Ovary (tissue), 7 donors: ENCODE measurements at regions not wholly inside any gene's neighbourhood (a gene's known extent, or its start where the extent isn't known, plus 50 kb on each side); places are given as distances from the start of the nearest gene placed in this dataset.

ENCODE experiments used
- DNase-seq, 5 donors: peaks; one replicate each; pipeline ENCODE4 v3.0.0-alpha.2; 2019 to 2020
- H3K27ac ChIP-seq, 2 donors: fragments of 200-600 bp; one replicate each; pipeline versions ENCODE4 v1.5.1 to v1.8.0; 2019 to 2022
- H3K27me3 ChIP-seq: fragments of 200-600 bp; one replicate; pipeline ENCODE4 v1.8.0; 2022
- H3K36me3 ChIP-seq: fragments of 200-600 bp; sonication (generic); one replicate; pipeline ENCODE4 v1.5.1; 2019
- H3K4me1 ChIP-seq: one replicate; pipeline ENCODE4 v1.8.1; 2013; ENCODE audit warnings: mild to moderate bottlenecking, moderate library complexity; ENCODE audit not compliant: insufficient read depth
- H3K4me3 ChIP-seq: fragments of 200-600 bp; sonication (generic); one replicate; pipeline ENCODE4 v1.5.1; 2017
- H3K9me3 ChIP-seq, 2 donors: fragments of 200-600 bp in 1 of 2; sonication (generic) in 1 of 2; one replicate each; pipeline versions ENCODE4 v1.5.1 to v1.8.1; 2013 to 2019; ENCODE audit warnings: mild to moderate bottlenecking in 1 of 2, moderate library complexity in 1 of 2
- CTCF ChIP-seq, 3 donors: fragments of 450-650 bp in 2 of 3; fragments of 200-600 bp in 1 of 3; IDR thresholded peaks; one replicate each; pipeline versions ENCODE4 v1.5.1 to v1.8.0; 2016 to 2022; ENCODE audit warnings: antibody characterized with exemption in 3 of 3, mild to moderate bottlenecking in 1 of 3
- EP300 ChIP-seq: sonication (generic); formaldehyde crosslinking; IDR thresholded peaks from one replicate; pipeline ENCODE4 v1.6.1; 2017; ENCODE audit warnings: antibody characterized with exemption
- POLR2A ChIP-seq: fragments of 450-650 bp; IDR thresholded peaks from one replicate; pipeline ENCODE4 v1.6.1; 2017; ENCODE audit warnings: antibody characterized with exemption, mild to moderate bottlenecking, moderate library complexity
- WGBS, 3 donors: extraction: QIAGEN DNeasy Blood & Tissue Kit in 1 of 3; methylation state at CpG; one replicate each; pipeline versions ENCODE4 v1.1.5 to v1.1.7; 2013 to 2017; 5-methylcytosine and 5-hydroxymethylcytosine counted together
- intact Hi-C, 4 donors: fragments of 100-400 bp; cut with DNase I; formaldehyde crosslinking; loops; one replicate each; pipeline versions ENCODE4 v1.11.0 to v1.15.1; 2022 to 2023
- donor health status: DM: no; HTN: no; CAD: no; lungs with moderate emphysema.
- donor health status: DM: no; HTN: no; CAD: no.
- donor health status: Bipolar disorder and iron deficiency.
- donor health status: DM: no; HTN: no; CAD: no.
- donor health status: DM: yes; HTN: yes; CAD: no.

GRCh38 chr9:12612211-12612770 lies 80.9 kb upstream of the TYRP1 start:
- Histone ChIP-seq H3K27ac (no peak overlapping the region), H3K27me3 (no peaks in the 10 kb centered on the region), H3K4me1 (no peaks in the 10 kb centered on the region), H3K36me3 (no peaks in the 10 kb centered on the region), H3K4me3 (no peak overlapping the region), H3K9me3 (no peaks in the 10 kb centered on the region)
- TF ChIP-seq POLR2A (no peak), CTCF (IDR thresholded peaks at IDR 0.05) (no peak), EP300 (no peak)
- no peak for DNase-seq
- intact Hi-C loops: no loop called here
- 46 to 68% (median 59%) methylated on average over 4 of the region's 4 CpGs for WGBS, 3 donors

GRCh38 chr9:12613071-12613470 lies 80.1 kb upstream of the TYRP1 start:
- H3K4me1 ChIP-seq: no peaks in the 10 kb centered on the region
- WGBS, 3 donors: 61 to 84% (median 63%) methylated on average over 1 of the region's 1 CpG
- no peaks in the 10 kb centered on the region for H3K9me3 ChIP-seq
- no peak overlapping the region for H3K27ac ChIP-seq
- H3K36me3 ChIP-seq: no peaks in the 10 kb centered on the region
- intact Hi-C loops: no loop called here
- TF ChIP-seq EP300: no peak
- TF ChIP-seq POLR2A: no peak
- no peak for TF ChIP-seq CTCF (IDR thresholded peaks at IDR 0.05)
- no peaks in the 10 kb centered on the region for H3K27me3 ChIP-seq
- no peak for DNase-seq
- H3K4me3 ChIP-seq: no peak overlapping the region

GRCh38 chr9:12614488-12614887 lies 78.7 kb upstream of the TYRP1 start:
- H3K36me3 ChIP-seq: no peaks in the 10 kb centered on the region
- no peaks in the 10 kb centered on the region for H3K27me3 ChIP-seq
- TF ChIP-seq EP300: no peak
- no peak for TF ChIP-seq POLR2A
- no peak for TF ChIP-seq CTCF (IDR thresholded peaks at IDR 0.05)
- intact Hi-C loops: no loop called here
- no peak overlapping the region for H3K27ac ChIP-seq
- WGBS, 3 donors: 79 to 91% (median 79%) methylated on average over 3 of the region's 3 CpGs
- no peaks in the 10 kb centered on the region for H3K4me1 ChIP-seq
- no peak overlapping the region for H3K4me3 ChIP-seq
- no peak for DNase-seq
- H3K9me3 ChIP-seq: no peaks in the 10 kb centered on the region

- H3K9me3 ChIP-seq: no peaks in the 10 kb centered on the region
- no peaks in the 10 kb centered on the region for H3K4me1 ChIP-seq
- H3K4me3 ChIP-seq: no peak overlapping the region
- no peak for TF ChIP-seq POLR2A
- no peak overlapping the region for H3K27ac ChIP-seq
- no peaks in the 10 kb centered on the region for H3K36me3 ChIP-seq
- H3K27me3 ChIP-seq: no peaks in the 10 kb centered on the region
- no peak for DNase-seq
- intact Hi-C loops: no loop called here
- WGBS, 3 donors: 40 to 52% (median 47%) methylated on average over 2 of the region's 2 CpGs
These were observed 74.2 kb upstream of the TYRP1 start for GRCh38 chr9:12618956-12619355.

- TF ChIP-seq CTCF (IDR thresholded peaks at IDR 0.05) (no peak), EP300 (no peak), POLR2A (no peak)
- H3K9me3 ChIP-seq: no peaks in the 10 kb centered on the region
- intact Hi-C loops: no loop called here
These were observed 67.3 kb upstream of the TYRP1 start for GRCh38 chr9:12625844-12626243.

More at GRCh38 chr9:12625844-12626243, 67.3 kb upstream of the TYRP1 start:
- Histone ChIP-seq H3K4me1 (no peaks in the 10 kb centered on the region), H3K36me3 (no peaks in the 10 kb centered on the region), H3K4me3 (no peak overlapping the region), H3K27ac (no peak overlapping the region), H3K27me3 (no peaks in the 10 kb centered on the region)
- WGBS, 3 donors: 86 to 97% (median 91%) methylated on average over 1 of the region's 1 CpG
- DNase-seq: no peak
